H9 (cell line): ENCODE measurements at regions not wholly inside any gene's neighbourhood (a gene's known extent, or its start where the extent isn't known, plus 50 kb on each side); places are given as distances from the start of the nearest gene placed in this dataset.
"Not testable (repeated sequence)": the region's sequence is repeated elsewhere in the genome, so short reads cannot be mapped to it uniquely, and the experiment has no call there.

Experiments used
- DNase-seq: peaks from one replicate; pipeline ENCODE4 v3.0.0-alpha.2; 2017
- H2AFZ ChIP-seq: one replicate; pipeline ENCODE4 v1.6.1; 2013; ENCODE audit warnings: mild to moderate bottlenecking, low read length, control low read depth, moderate library complexity
- H2AK5ac ChIP-seq: 2 replicates; pipeline ENCODE4 v1.6.1; 2013; ENCODE audit warnings: low read length, control low read depth, mixed read lengths; ENCODE audit not compliant: insufficient read length
- H2BK120ac ChIP-seq: one replicate; pipeline ENCODE4 v1.6.1; 2013; ENCODE audit warnings: low read depth, mild to moderate bottlenecking, low read length, control low read depth, inconsistent platforms; ENCODE audit not compliant: poor library complexity, severe bottlenecking
- H2BK12ac ChIP-seq: 2 replicates; pipeline ENCODE4 v1.6.1; 2013; ENCODE audit warnings: low read length, control low read depth, mixed read lengths, low read depth; ENCODE audit not compliant: insufficient read length
- H2BK15ac ChIP-seq: 2 replicates; pipeline ENCODE4 v1.6.1; 2013; ENCODE audit warnings: low read depth, low read length, control low read depth
- H2BK20ac ChIP-seq: one replicate; pipeline ENCODE4 v1.6.1; 2013; ENCODE audit warnings: low read depth, mild to moderate bottlenecking, low read length, control low read depth, inconsistent platforms; ENCODE audit not compliant: poor library complexity, severe bottlenecking
- H2BK5ac ChIP-seq: 2 replicates; pipeline ENCODE4 v1.6.1; 2013; ENCODE audit warnings: low read length, control low read depth, mixed read lengths; ENCODE audit not compliant: insufficient read length
- H3K14ac ChIP-seq: 2 replicates; pipeline ENCODE4 v1.6.1; 2013; ENCODE audit warnings: low read length, control low read depth; ENCODE audit not compliant: insufficient read depth
- H3K18ac ChIP-seq: 2 replicates; pipeline ENCODE4 v1.6.1; 2013; ENCODE audit warnings: low read depth, mild to moderate bottlenecking, mixed read lengths, low read length, control low read depth; ENCODE audit not compliant: insufficient read length
- H3K23ac ChIP-seq: 2 replicates; pipeline ENCODE4 v1.6.1; 2013; ENCODE audit warnings: low read length, control low read depth, mixed read lengths, low read depth; ENCODE audit not compliant: insufficient read length
- H3K23me2 ChIP-seq: 2 replicates; pipeline ENCODE4 v1.6.1; 2013; ENCODE audit warnings: low read depth, mild to moderate bottlenecking, mixed read lengths, low read length, control low read depth; ENCODE audit not compliant: insufficient read length, poor library complexity, severe bottlenecking
- H3K27ac ChIP-seq: 2 replicates; pipeline ENCODE4 v1.5.1; 2013; ENCODE audit warnings: low read length, control low read depth, mixed read lengths, low read depth; ENCODE audit not compliant: insufficient read length
- H3K27me3 ChIP-seq: 2 replicates; pipeline ENCODE4 v1.6.1; 2013; ENCODE audit warnings: low read length, control low read depth, inconsistent platforms; ENCODE audit not compliant: insufficient read depth
- H3K4ac ChIP-seq: 2 replicates; pipeline ENCODE4 v1.6.1; 2013; ENCODE audit warnings: low read depth, mild to moderate bottlenecking, control low read depth, inconsistent platforms, low read length, moderate library complexity
- H3K4me1 ChIP-seq: 2 replicates; pipeline ENCODE4 v1.6.1; 2013; ENCODE audit warnings: low read length, control low read depth, inconsistent platforms; ENCODE audit not compliant: insufficient read depth
- H3K4me2 ChIP-seq: 2 replicates; pipeline ENCODE4 v1.6.1; 2013; ENCODE audit warnings: low read length, control low read depth, mixed read lengths; ENCODE audit not compliant: insufficient read length, insufficient read depth
- H3K56ac ChIP-seq: 2 replicates; pipeline ENCODE4 v1.6.1; 2013; ENCODE audit warnings: low read depth, mild to moderate bottlenecking, mixed read lengths, low read length, control low read depth; ENCODE audit not compliant: insufficient read length
- H3K79me1 ChIP-seq: 2 replicates; pipeline ENCODE4 v1.6.1; 2013; ENCODE audit warnings: low read depth, mild to moderate bottlenecking, moderate library complexity, low read length, control low read depth, inconsistent platforms; ENCODE audit not compliant: insufficient read depth, poor library complexity, severe bottlenecking
- H3K79me2 ChIP-seq: 2 replicates; pipeline ENCODE4 v1.6.1; 2013; ENCODE audit warnings: low read length, control low read depth, inconsistent platforms; ENCODE audit not compliant: insufficient read depth
- H3K9ac ChIP-seq: 2 replicates; pipeline ENCODE4 v1.6.1; 2013; ENCODE audit warnings: low read length, control low read depth, mixed read lengths; ENCODE audit not compliant: insufficient read length; ENCODE audit errors: extremely low read depth
- H3K9me3 ChIP-seq: one replicate; pipeline ENCODE4 v1.6.1; 2013; ENCODE audit warnings: low read depth, low read length, inconsistent platforms; ENCODE audit not compliant: control insufficient read depth
- H3T11ph ChIP-seq: one replicate; pipeline ENCODE4 v1.6.1; 2013; ENCODE audit warnings: mild to moderate bottlenecking, low read length, control low read depth, inconsistent platforms
- H4K20me1 ChIP-seq: one replicate; pipeline ENCODE4 v1.6.1; 2013; ENCODE audit not compliant: control insufficient read depth, insufficient read length, insufficient read depth
- H4K5ac ChIP-seq: 2 replicates; pipeline ENCODE4 v1.6.1; 2013; ENCODE audit warnings: low read depth, mild to moderate bottlenecking, mixed read lengths, low read length, control low read depth; ENCODE audit not compliant: insufficient read length
- H4K8ac ChIP-seq: replicated peaks from 2 replicates; pipeline ENCODE4 v1.6.1; 2013; ENCODE audit warnings: low read length, control low read depth, mixed read lengths, low read depth; ENCODE audit not compliant: insufficient read length
- H4K91ac ChIP-seq: 2 replicates; pipeline ENCODE4 v1.6.1; 2013; ENCODE audit warnings: low read depth, mild to moderate bottlenecking, moderate library complexity, mixed read lengths, low read length, control low read depth; ENCODE audit not compliant: insufficient read length
- H3K27ac Mint-ChIP-seq, 3 experiments: 2 replicates in 2 of 3; 3 replicates in 1 of 3; pipeline ENCODE4 v1.8.0; 2020 to 2021; ENCODE audit warnings: mixed read lengths in 3 of 3, mild to moderate bottlenecking in 1 of 3, moderate library complexity in 1 of 3
- H3K27me3 Mint-ChIP-seq: 2 replicates; pipeline ENCODE4 v1.8.0; 2021; ENCODE audit warnings: low read depth, mild to moderate bottlenecking, moderate library complexity, mixed read lengths
- H3K36me3 Mint-ChIP-seq, 3 experiments: 2 replicates in 2 of 3; 3 replicates in 1 of 3; pipeline ENCODE4 v1.8.0; 2020 to 2021; ENCODE audit warnings: low read depth in 3 of 3, mixed read lengths in 3 of 3; ENCODE audit not compliant: insufficient read depth in 1 of 3
- H3K4me1 Mint-ChIP-seq, 2 experiments: 2 replicates each; pipeline ENCODE4 v1.8.0; 2020; ENCODE audit warnings: mixed read lengths in 2 of 2
- H3K4me3 Mint-ChIP-seq, 2 experiments: 2 replicates in 1 of 2; 3 replicates in 1 of 2; pipeline ENCODE4 v1.8.0; 2020 to 2021; ENCODE audit warnings: mild to moderate bottlenecking in 2 of 2, mixed read lengths in 2 of 2, moderate library complexity in 1 of 2
- H3K9me3 Mint-ChIP-seq, 2 experiments: 2 replicates in 1 of 2; 3 replicates in 1 of 2; pipeline ENCODE4 v1.8.0; 2020; ENCODE audit warnings: mild to moderate bottlenecking in 2 of 2, mixed read lengths in 2 of 2, moderate library complexity in 1 of 2
- WGBS: extraction: QIAGEN DNeasy Blood & Tissue Kit; methylation state at CpG from one replicate; pipeline ENCODE4 v1.1.7; 2013; ENCODE audit warnings: missing lambda C conversion rate, low lambda C conversion rate, mixed read lengths; ENCODE audit not compliant: insufficient read length; ENCODE audit errors: extremely low coverage; 5-methylcytosine and 5-hydroxymethylcytosine counted together
- TF ChIP-seq, protein P1 (sequence below): fragments of 200-600 bp; sonication (generic); conservative IDR thresholded peaks from 3 replicates; pipeline ENCODE4 v1.8.0; 2021; ENCODE audit warnings: antibody characterized with exemption, mild to moderate bottlenecking

DNA sequence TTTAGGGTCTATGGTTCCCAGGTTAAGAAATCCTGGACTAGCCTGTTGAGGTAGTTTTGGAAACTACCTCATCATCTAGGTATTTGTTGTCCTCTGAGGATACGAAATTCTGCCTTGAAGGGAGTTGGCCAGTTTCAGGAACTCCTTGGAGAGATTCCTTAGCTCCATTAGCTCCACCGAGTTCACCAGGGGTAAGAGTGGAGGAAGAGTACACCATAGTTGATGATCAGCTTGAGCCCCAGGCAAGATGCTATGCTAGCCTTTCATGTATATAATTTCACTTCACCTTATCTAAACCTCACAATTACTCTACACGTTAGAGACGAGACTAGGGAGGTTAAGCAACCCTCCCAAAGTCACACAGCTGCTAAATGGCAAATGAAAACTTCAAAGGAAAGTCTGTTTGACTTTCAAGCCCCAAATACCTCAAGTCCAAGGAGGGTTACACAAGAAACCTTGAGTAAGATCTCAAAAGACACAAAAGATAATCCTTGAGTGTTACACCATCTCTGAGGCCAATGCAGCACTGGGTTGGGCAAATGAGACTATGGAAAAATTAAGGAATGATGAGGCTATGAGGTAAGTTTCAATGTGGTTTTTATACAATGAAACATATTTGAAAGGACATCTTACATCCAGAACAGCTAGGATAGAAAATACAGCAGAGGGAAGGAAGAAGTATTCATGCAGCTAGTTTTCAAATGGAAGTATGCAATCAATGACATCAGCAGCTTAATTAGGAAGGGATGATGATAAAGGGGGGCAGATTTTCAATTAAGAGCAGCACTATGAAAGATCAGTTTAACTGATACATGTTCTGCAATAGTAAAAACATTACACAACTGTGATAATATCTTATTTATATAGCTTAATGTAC, 97.2 kb upstream of the KRAS start:
- H3K9ac ChIP-seq: no peak overlapping the region
- no peak overlapping the region for H3T11ph ChIP-seq
- no peaks in the 10 kb centered on the region for H3K27me3 ChIP-seq
- H2AFZ ChIP-seq: no peak overlapping the region
- H4K20me1 ChIP-seq: no peaks in the 10 kb centered on the region
- Mint-ChIP-seq H3K4me1 (peaks cover 3 to 6% of the 10 kb centered on the region in 2 experiments), H3K36me3 (no peaks in the 10 kb centered on the region), H3K27ac (no peak overlapping the region), H3K4me3 (no peak overlapping the region), H3K27me3 (no peaks in the 10 kb centered on the region), H3K9me3 (peaks cover 3 to 4% of the 10 kb centered on the region in 2 experiments; a peak in 3 of 5 replicates)
- no peak overlapping the region for H3K56ac ChIP-seq
- no peaks in the 10 kb centered on the region for H3K4me1 ChIP-seq
- H3K23ac ChIP-seq: no peak overlapping the region
- DNase-seq: no peak
- no peak overlapping the region for H2BK15ac ChIP-seq
- no peaks in the 10 kb centered on the region for H3K23me2 ChIP-seq
- H3K4me2 ChIP-seq: no peak overlapping the region
- no CpG with 5 or more reads among the region's 4 CpGs for WGBS
- H2BK5ac ChIP-seq: no peak overlapping the region
- H2AK5ac ChIP-seq: no peak overlapping the region
- H3K9me3 ChIP-seq: no peaks in the 10 kb centered on the region
- no peak overlapping the region for H4K8ac ChIP-seq
- H3K79me1 ChIP-seq: no peaks in the 10 kb centered on the region
- no peak overlapping the region for H2BK120ac ChIP-seq
- no peak overlapping the region for H3K27ac ChIP-seq
- no peak overlapping the region for H3K4ac ChIP-seq
- no peak overlapping the region for H2BK12ac ChIP-seq
- no peaks in the 10 kb centered on the region for H3K79me2 ChIP-seq
- no peak overlapping the region for H4K5ac ChIP-seq
- no peak overlapping the region for H3K18ac ChIP-seq
- TF ChIP-seq, protein P1, sequence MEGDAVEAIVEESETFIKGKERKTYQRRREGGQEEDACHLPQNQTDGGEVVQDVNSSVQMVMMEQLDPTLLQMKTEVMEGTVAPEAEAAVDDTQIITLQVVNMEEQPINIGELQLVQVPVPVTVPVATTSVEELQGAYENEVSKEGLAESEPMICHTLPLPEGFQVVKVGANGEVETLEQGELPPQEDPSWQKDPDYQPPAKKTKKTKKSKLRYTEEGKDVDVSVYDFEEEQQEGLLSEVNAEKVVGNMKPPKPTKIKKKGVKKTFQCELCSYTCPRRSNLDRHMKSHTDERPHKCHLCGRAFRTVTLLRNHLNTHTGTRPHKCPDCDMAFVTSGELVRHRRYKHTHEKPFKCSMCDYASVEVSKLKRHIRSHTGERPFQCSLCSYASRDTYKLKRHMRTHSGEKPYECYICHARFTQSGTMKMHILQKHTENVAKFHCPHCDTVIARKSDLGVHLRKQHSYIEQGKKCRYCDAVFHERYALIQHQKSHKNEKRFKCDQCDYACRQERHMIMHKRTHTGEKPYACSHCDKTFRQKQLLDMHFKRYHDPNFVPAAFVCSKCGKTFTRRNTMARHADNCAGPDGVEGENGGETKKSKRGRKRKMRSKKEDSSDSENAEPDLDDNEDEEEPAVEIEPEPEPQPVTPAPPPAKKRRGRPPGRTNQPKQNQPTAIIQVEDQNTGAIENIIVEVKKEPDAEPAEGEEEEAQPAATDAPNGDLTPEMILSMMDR: no peak
- H2BK20ac ChIP-seq: no peak overlapping the region
- no peak overlapping the region for H4K91ac ChIP-seq
- no peak overlapping the region for H3K14ac ChIP-seq

DNA sequence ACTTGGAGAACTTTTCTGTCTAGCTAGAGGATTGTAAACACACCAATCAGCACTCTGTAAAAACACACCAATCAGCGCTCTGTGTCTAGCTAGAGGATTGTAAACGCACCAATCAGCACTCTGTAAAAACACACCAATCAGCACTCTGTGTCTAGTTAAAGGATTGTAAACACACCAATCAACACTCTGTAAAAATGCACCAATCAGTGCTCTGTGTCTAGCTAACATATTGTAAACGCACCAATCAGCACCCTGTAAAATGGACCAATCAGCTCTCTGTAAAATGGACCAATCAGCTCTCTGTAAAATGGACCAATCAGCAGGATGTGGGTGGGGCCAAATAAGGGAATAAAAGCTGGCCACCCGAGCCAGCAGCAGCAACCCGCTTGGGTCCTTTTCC, 91.1 kb upstream of the KRAS start:
- H3K36me3 Mint-ChIP-seq: peaks cover 12 to 15% (median 14%) of the 10 kb centered on the region in 3 experiments
- DNase-seq, H3K4me2 ChIP-seq, H3K27ac ChIP-seq, H3K27me3 Mint-ChIP-seq, H3K4me1 ChIP-seq, H2BK5ac ChIP-seq, H3K4ac ChIP-seq, H2BK120ac ChIP-seq, H3K4me3 Mint-ChIP-seq, H3K79me1 ChIP-seq, H3K79me2 ChIP-seq, H3K14ac ChIP-seq, H2AFZ ChIP-seq, H3K27ac Mint-ChIP-seq, H3K56ac ChIP-seq, H3K18ac ChIP-seq, H4K5ac ChIP-seq, H3K23ac ChIP-seq, H4K8ac ChIP-seq, H3K27me3 ChIP-seq, H3K9ac ChIP-seq, H3T11ph ChIP-seq, H2BK15ac ChIP-seq, H3K9me3 ChIP-seq, H2BK20ac ChIP-seq, H2AK5ac ChIP-seq, H4K91ac ChIP-seq, H3K4me1 Mint-ChIP-seq, H2BK12ac ChIP-seq, H4K20me1 ChIP-seq, H3K23me2 ChIP-seq: not testable (repeated sequence)
- H3K9me3 Mint-ChIP-seq: peaks cover 17 to 20% of the 10 kb centered on the region in 2 experiments
- WGBS: no CpG with 5 or more reads among the region's 5 CpGs
